Caco-2 (cell line): ENCODE measurements at regions not wholly inside any gene's neighbourhood (a gene's known extent, or its start where the extent isn't known, plus 50 kb on each side); places are given as distances from the start of the nearest gene placed in this dataset.

Source experiments
- BruUV-seq: library from RNA; stranded (reverse); fragments of 400-500 nt; replicated peaks from 2 replicates; lab custom pipeline; 2021; lab: Mats Ljungman, UMichigan
- CTCF ChIA-PET: fragments of 300-600 bp; sonication (Branson Sonifier 250); formaldehyde crosslinking; loops from one replicate; lab custom pipeline; 2022; ENCODE audit warnings: antibody characterized with exemption; lab: Charles Lee
- POLR2A ChIA-PET: fragments of 300-600 bp; sonication (Branson Sonifier 250); formaldehyde crosslinking; loops from one replicate; lab custom pipeline; 2022; ENCODE audit warnings: antibody characterized with exemption; lab: Charles Lee
- DNase-seq, 2 experiments: peaks; one replicate each; pipeline versions ENCODE4 v3.0.0 to v3.0.0-alpha.2; 2020 to 2022
- H3K27me3 ChIP-seq: replicated peaks from 2 replicates; pipeline ENCODE4 v1.6.0; 2011; ENCODE audit warnings: low read length; ENCODE audit not compliant: control insufficient read depth, insufficient read depth
- H3K36me3 ChIP-seq: 2 replicates; pipeline ENCODE4 v1.5.1; 2011; ENCODE audit warnings: low read length; ENCODE audit not compliant: control insufficient read depth, insufficient read depth
- H3K4me1 ChIP-seq: fragments of 250-450 bp; sonication (Bioruptor Pico); 2 replicates; pipeline ENCODE4 v1.5.1; 2020; ENCODE audit warnings: mild to moderate bottlenecking
- H3K4me3 ChIP-seq: 2 replicates; pipeline ENCODE4 v1.5.1; 2011; ENCODE audit warnings: low read depth, mild to moderate bottlenecking, control low read depth, low read length
- H3K9me3 ChIP-seq: fragments of 250-450 bp; sonication (Bioruptor Pico); 2 replicates; pipeline ENCODE4 v1.5.1; 2020; ENCODE audit warnings: mild to moderate bottlenecking, moderate library complexity
- H3K27ac Mint-ChIP-seq: one replicate; pipeline ENCODE4 v1.8.0; 2022; ENCODE audit warnings: mixed read lengths; ENCODE audit not compliant: unreplicated experiment
- H3K27me3 Mint-ChIP-seq: one replicate; pipeline ENCODE4 v1.8.0; 2022; ENCODE audit warnings: mixed read lengths; ENCODE audit not compliant: insufficient read depth, unreplicated experiment
- H3K36me3 Mint-ChIP-seq: one replicate; pipeline ENCODE4 v1.8.0; 2022; ENCODE audit warnings: mild to moderate bottlenecking, mixed read lengths; ENCODE audit not compliant: insufficient read depth, unreplicated experiment
- H3K4me1 Mint-ChIP-seq: one replicate; pipeline ENCODE4 v1.8.0; 2022; ENCODE audit warnings: low read depth, mixed read lengths; ENCODE audit not compliant: unreplicated experiment
- H3K4me3 Mint-ChIP-seq: one replicate; pipeline ENCODE4 v1.8.0; 2022; ENCODE audit warnings: mild to moderate bottlenecking, moderate library complexity, mixed read lengths; ENCODE audit not compliant: unreplicated experiment
- H3K9me3 Mint-ChIP-seq: one replicate; pipeline ENCODE4 v1.8.0; 2022; ENCODE audit warnings: mixed read lengths; ENCODE audit not compliant: unreplicated experiment
- CTCF ChIP-seq, 2 experiments: fragments of 200-600 bp in 1 of 2; IDR thresholded peaks; 1 replicate in 1 of 2; 2 replicates in 1 of 2; pipeline versions ENCODE4 v1.5.1 to v1.8.0; 2011 to 2022; ENCODE audit warnings: antibody characterized with exemption in 1 of 2, control low read depth in 1 of 2, inconsistent platforms in 1 of 2, low read depth in 1 of 2, low read length in 1 of 2, mild to moderate bottlenecking in 1 of 2, moderate library complexity in 1 of 2; ENCODE audit not compliant: insufficient read depth in 1 of 2, severe bottlenecking in 1 of 2, unreplicated experiment in 1 of 2
- intact Hi-C: fragments of 100-400 bp; cut with micrococcal nuclease; formaldehyde crosslinking; loops from one replicate; pipeline ENCODE4 v1.10.0; 2022; ENCODE audit not compliant: unreplicated experiment

- ChIA-PET CTCF (no interaction called here), POLR2A (no interaction called here)
- BruUV-seq = no TSS peak
- no peak overlapping the region for H3K4me3 ChIP-seq
- H3K4me1 ChIP-seq = no peaks in the 10 kb centered on the region
- intact Hi-C loops = no loop called here
- no peaks in the 10 kb centered on the region for H3K36me3 ChIP-seq
- no peak for TF ChIP-seq CTCF (IDR thresholded peaks at IDR 0.05; ENCODE audit: insufficient read depth in 1 of 2, low read depth in 1 of 2, low read length in 1 of 2, severe bottlenecking in 1 of 2, unreplicated experiment in 1 of 2)
- H3K27me3 ChIP-seq = no peaks in the 10 kb centered on the region
- H3K27me3 Mint-ChIP-seq = no peaks in the 10 kb centered on the region
- H3K4me3 Mint-ChIP-seq = no peak overlapping the region
- H3K4me1 Mint-ChIP-seq = no peaks in the 10 kb centered on the region
- no peaks in the 10 kb centered on the region for H3K36me3 Mint-ChIP-seq
- H3K27ac Mint-ChIP-seq = no peak overlapping the region
- H3K9me3 ChIP-seq = no peaks in the 10 kb centered on the region
- H3K9me3 Mint-ChIP-seq = no peaks in the 10 kb centered on the region
- DNase-seq = no peak
Observed at GRCh38 chr21:24561291-24561690, 1046.0 kb downstream of the MRPL39 start.

DNA sequence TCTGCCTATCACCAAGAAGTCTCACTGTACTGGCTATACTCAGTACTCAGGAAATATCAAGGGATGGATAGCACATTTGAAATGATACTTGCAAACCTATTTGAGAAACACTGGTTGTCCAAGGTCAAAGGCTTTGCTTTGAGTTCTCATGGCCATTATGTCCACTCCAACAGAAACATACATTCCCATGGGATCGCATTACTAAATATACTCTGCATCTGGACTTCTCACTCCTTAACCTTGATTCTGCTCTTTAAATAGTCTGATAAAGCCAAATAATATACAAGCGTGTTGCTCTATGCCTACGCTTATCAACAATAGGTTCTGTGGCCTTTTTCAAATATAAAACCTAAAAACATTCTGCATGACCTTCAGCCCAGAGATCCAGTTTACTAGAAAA is 1054.8 kb downstream of the MRPL39 start:
- no peaks in the 10 kb centered on the region for H3K9me3 Mint-ChIP-seq
- POLR2A ChIA-PET = no interaction called here

DNA sequence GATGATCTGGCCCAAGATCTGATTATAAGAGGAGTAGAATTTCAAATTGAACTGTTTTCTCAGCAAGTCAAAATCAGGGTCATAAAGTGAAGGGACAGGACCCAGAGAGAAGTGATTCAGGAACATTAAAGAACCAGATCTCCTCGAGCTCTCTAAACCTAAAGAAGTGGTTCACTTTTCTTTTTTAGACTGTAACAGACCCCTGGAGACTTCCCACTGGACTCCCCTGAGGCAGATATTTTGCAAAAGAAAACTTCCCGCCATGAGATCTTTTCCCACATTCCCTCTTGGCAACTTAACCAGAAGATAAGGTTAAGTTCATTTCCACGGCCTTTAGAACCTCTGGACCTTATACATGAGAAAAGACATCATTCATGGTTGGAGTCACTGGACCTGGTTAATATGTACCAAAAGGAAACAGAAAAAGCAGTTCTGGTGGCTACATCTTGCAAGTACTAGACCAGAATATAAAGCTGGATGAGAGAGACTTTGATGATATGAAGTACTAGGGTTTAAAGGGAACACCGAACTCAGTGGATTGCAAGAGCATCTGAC is 1061.4 kb downstream of the MRPL39 start:
- POLR2A ChIA-PET = no interaction called here
- no TSS peak for BruUV-seq
- Histone ChIP-seq H3K4me1 (no peaks in the 10 kb centered on the region), H3K36me3 (no peaks in the 10 kb centered on the region), H3K27me3 (no peaks in the 10 kb centered on the region), H3K4me3 (no peak overlapping the region), H3K9me3 (no peaks in the 10 kb centered on the region)
- H3K4me3 Mint-ChIP-seq = no peak overlapping the region
- CTCF ChIA-PET = no interaction called here
- no peak for DNase-seq
- H3K4me1 Mint-ChIP-seq = no peaks in the 10 kb centered on the region
- no peaks in the 10 kb centered on the region for H3K27me3 Mint-ChIP-seq
- H3K36me3 Mint-ChIP-seq = no peaks in the 10 kb centered on the region
- H3K9me3 Mint-ChIP-seq = no peaks in the 10 kb centered on the region
- no peak overlapping the region for H3K27ac Mint-ChIP-seq
- intact Hi-C loops = no loop called here
- no peak for TF ChIP-seq CTCF (IDR thresholded peaks at IDR 0.05; ENCODE audit: insufficient read depth in 1 of 2, low read depth in 1 of 2, low read length in 1 of 2, severe bottlenecking in 1 of 2, unreplicated experiment in 1 of 2)

More for the DNA sequence above, 1054.8 kb downstream of the MRPL39 start:
- Histone ChIP-seq H3K27me3 (no peaks in the 10 kb centered on the region), H3K4me1 (no peaks in the 10 kb centered on the region), H3K36me3 (no peaks in the 10 kb centered on the region), H3K4me3 (no peak overlapping the region), H3K9me3 (no peaks in the 10 kb centered on the region)
- CTCF ChIA-PET = no interaction called here
- Mint-ChIP-seq H3K27me3 (no peaks in the 10 kb centered on the region), H3K36me3 (no peaks in the 10 kb centered on the region), H3K27ac (no peak overlapping the region), H3K4me3 (no peak overlapping the region), H3K4me1 (no peaks in the 10 kb centered on the region)
- BruUV-seq = no TSS peak
- intact Hi-C loops = no loop called here
- TF ChIP-seq CTCF (IDR thresholded peaks at IDR 0.05; ENCODE audit: insufficient read depth in 1 of 2, low read depth in 1 of 2, low read length in 1 of 2, severe bottlenecking in 1 of 2, unreplicated experiment in 1 of 2) = no peak
- no peak for DNase-seq
